ENCODE measurements at regions not wholly inside any gene's neighbourhood (a gene's known extent, or its start where the extent isn't known, plus 50 kb on each side); places are given as distances from the start of the nearest gene placed in this dataset.

- no peak for TF ChIP-seq CTCF (IDR thresholded peaks at IDR 0.05)
- TF ChIP-seq POLR2A (IDR thresholded peaks at IDR 0.05): no peak
- peak in 1 of 3 donors; percentile 13 for TF ChIP-seq POLR2AphosphoS5 (IDR thresholded peaks at IDR 0.05)
Observed at GRCh38 chr2:104790100-104790811, 63.7 kb upstream of the POU3F3 start.
